ENCODE measurements at regions not wholly inside any gene's neighbourhood (a gene's known extent, or its start where the extent isn't known, plus 50 kb on each side); places are given as distances from the start of the nearest gene placed in this dataset.
A peak's percentile ranks its signal among the peaks of the same experiment; 100 is the strongest.

DNA sequence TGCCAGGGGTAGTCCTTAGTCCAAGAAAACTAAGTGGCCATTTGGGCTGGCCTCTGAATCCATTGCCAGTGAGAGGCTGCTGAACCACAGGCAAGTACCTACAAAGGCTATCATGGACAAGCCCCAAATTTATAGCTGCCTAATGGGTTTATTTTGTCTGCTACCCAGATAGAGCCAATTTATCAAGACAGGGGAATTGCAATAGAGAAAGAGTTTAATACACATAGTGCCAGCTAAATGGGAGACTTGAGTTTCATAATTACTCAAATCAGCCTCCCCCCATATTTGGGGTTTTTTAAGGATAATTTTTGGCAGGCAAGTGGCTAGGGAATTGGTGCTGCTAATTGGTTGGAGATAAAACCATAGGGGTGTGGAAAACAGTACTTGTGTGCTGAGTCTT, 73.1 kb upstream of the BMP2K start:
- TF ChIP-seq, protein P1, sequence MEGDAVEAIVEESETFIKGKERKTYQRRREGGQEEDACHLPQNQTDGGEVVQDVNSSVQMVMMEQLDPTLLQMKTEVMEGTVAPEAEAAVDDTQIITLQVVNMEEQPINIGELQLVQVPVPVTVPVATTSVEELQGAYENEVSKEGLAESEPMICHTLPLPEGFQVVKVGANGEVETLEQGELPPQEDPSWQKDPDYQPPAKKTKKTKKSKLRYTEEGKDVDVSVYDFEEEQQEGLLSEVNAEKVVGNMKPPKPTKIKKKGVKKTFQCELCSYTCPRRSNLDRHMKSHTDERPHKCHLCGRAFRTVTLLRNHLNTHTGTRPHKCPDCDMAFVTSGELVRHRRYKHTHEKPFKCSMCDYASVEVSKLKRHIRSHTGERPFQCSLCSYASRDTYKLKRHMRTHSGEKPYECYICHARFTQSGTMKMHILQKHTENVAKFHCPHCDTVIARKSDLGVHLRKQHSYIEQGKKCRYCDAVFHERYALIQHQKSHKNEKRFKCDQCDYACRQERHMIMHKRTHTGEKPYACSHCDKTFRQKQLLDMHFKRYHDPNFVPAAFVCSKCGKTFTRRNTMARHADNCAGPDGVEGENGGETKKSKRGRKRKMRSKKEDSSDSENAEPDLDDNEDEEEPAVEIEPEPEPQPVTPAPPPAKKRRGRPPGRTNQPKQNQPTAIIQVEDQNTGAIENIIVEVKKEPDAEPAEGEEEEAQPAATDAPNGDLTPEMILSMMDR (IDR thresholded peaks at IDR 0.05; ENCODE audit: insufficient read depth, low read depth, low read length, missing control alignments), result no peak

DNA sequence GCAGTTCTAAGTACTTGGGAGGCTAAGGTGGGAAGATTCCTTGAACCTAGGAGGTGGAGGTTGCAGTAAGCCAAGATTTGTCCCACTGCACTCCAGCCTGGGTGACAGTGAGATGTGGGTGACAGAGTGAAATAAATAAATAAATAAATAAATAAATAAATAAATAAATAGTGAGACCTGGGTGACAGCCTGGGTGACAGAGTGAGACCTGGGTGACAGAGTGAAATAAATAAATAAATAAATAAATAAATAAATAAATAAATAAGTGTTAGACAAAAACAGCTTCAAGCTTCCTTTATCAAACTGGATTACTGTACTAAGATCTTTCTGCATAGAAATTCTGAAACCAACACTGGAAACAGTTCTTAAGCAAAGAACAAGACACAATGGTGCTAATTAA, 71.8 kb upstream of the BMP2K start:
- no peak overlapping the region for H3K4me3 ChIP-seq (ENCODE audit: low read length)
- TF ChIP-seq, protein P1 (IDR thresholded peaks at IDR 0.05; ENCODE audit: insufficient read depth, low read depth, low read length, missing control alignments), result no peak
- DNase-seq (ENCODE audit: low read depth), result no peak

More for the DNA sequence above, 73.1 kb upstream of the BMP2K start:
- no peak overlapping the region for H3K4me3 ChIP-seq (ENCODE audit: low read length)
- no peak for DNase-seq (ENCODE audit: low read depth)

DNA sequence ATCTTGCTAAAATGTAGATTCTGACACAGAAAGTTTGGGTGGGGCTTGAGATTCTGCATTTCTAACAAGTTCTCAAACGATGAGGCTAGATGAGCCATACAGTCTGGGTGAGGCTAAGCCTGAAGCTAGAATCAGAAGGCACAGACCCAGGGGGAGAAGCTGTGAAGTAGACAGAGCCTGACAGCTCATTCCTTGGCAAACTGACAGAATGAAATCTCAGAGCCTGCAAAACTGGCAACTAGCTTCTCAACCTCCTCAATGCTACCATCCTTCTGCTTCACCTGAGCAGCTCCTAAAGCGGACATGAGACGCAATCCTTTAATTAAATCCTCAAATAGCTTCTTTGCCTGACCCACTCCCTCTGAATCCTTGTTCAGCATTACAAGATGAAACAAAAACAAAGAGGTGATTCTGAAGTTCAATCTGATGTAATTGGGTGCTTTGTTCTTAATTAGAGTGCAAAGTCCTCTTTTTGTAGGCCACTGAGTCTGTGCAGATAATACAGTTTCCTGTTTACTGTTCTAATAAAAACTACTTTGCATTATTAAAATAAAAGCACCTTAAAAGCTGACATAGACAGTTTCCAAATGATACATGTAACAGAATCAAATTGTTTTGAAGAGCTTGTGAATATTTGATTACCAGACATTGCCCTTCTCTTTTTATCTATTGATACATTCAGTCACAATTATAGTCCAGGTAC, 71.0 kb upstream of the BMP2K start:
- DNase-seq (ENCODE audit: low read depth), result peak; percentile 94
- H3K4me3 ChIP-seq (ENCODE audit: low read length), result no peak overlapping the region

DNA sequence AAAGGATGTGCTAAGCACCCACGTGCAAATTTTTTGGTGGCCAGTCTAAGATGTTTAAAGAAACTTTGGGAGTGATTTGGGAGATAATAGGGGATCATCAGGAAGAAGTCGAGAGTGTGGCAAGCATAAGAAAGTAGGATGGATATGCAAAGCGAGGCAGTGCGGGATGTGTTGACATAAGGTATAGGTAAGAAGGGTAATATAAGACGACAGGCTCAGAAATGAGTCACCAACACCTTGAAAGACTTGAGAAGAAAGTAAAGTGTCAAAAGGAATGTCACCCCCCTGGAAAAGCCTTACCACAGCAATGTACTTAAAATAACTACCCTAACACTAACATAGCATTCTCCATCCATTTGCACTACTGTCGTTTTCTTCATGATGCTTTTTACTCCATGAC, 69.8 kb upstream of the BMP2K start:
- H3K4me3 ChIP-seq (ENCODE audit: low read length), result no peak overlapping the region
- TF ChIP-seq, protein P1 (IDR thresholded peaks at IDR 0.05; ENCODE audit: insufficient read depth, low read depth, low read length, missing control alignments), result no peak
- peak; percentile 57 for DNase-seq (ENCODE audit: low read depth)

More for the DNA sequence above, 71.0 kb upstream of the BMP2K start:
- TF ChIP-seq, protein P1 (IDR thresholded peaks at IDR 0.05; ENCODE audit: insufficient read depth, low read depth, low read length, missing control alignments), result no peak

DNA sequence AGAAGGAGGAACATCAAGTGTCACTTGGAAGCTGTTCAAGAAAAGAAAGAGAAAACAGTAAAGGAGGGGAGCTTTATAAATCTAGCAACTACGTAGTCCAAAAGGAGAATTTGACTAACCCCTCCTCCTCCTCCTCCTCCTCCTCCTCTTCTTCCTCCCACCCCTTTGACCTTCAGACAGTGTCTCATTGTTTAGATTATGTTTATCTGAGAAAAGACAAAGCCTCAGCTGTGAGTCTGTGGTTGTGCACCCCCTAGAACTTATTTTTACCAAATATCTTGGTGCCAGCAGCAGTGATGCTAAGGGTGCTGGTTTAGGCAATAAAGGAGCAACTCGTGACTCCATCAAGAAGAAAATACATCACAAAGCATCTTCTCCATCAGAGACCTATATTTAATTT, 68.9 kb upstream of the BMP2K start:
- no peak overlapping the region for H3K4me3 ChIP-seq (ENCODE audit: low read length)
- no peak for DNase-seq (ENCODE audit: low read depth)
- TF ChIP-seq, protein P1 (IDR thresholded peaks at IDR 0.05; ENCODE audit: insufficient read depth, low read depth, low read length, missing control alignments), result no peak

DNA sequence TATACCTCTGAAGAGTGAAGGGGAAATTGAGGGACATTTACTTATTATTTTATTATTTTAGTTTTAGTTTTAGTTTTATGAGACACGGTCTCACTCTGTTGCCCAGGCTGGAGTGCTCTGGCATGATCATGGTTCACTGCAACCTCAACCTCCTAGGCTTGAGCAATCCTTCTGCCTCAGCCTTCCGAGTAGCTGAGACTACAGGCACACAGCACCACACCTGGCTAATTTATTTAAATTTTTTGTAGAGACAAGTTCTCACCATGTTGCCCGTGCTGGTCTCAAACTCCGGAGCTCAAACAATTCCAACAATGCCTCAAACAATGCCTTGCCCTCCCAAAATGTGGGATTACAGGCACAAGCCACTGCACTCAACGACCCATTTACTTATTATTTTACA, 68.4 kb upstream of the BMP2K start:
- no peak for DNase-seq (ENCODE audit: low read depth)
- no peak overlapping the region for H3K4me3 ChIP-seq (ENCODE audit: low read length)
- TF ChIP-seq, protein P1 (IDR thresholded peaks at IDR 0.05; ENCODE audit: insufficient read depth, low read depth, low read length, missing control alignments), result no peak

DNA sequence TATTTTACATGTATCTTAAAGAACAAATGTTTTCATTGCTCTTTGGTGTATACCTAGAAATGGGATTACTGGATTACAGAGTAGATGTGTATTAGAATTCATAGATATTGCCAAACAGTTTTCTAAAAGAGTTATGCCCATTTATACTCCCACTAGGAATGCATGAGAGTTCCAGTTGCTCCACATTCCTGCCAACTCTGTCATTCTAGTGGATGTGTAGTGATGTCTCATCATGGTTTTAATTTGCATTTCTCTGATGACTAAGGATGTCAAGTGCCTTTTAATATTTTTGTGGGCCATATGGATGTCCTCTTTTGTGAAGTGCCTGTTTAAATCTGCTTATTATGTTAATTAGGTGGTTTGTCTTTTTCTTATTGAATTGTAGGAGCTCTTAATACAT, 65.6 kb upstream of the BMP2K start:
- H3K4me3 ChIP-seq (ENCODE audit: low read length), result no peak overlapping the region
- TF ChIP-seq, protein P1 (IDR thresholded peaks at IDR 0.05; ENCODE audit: insufficient read depth, low read depth, low read length, missing control alignments), result no peak
- peak; percentile 96 for DNase-seq (ENCODE audit: low read depth)

All from epithelial cell of esophagus (primary cell).